ENCODE measurements at regions not wholly inside any gene's neighbourhood (a gene's known extent, or its start where the extent isn't known, plus 50 kb on each side); places are given as distances from the start of the nearest gene placed in this dataset.
"Not testable (repeated sequence)": the region's sequence is repeated elsewhere in the genome, so short reads cannot be mapped to it uniquely, and the experiment has no call there.

DNA sequence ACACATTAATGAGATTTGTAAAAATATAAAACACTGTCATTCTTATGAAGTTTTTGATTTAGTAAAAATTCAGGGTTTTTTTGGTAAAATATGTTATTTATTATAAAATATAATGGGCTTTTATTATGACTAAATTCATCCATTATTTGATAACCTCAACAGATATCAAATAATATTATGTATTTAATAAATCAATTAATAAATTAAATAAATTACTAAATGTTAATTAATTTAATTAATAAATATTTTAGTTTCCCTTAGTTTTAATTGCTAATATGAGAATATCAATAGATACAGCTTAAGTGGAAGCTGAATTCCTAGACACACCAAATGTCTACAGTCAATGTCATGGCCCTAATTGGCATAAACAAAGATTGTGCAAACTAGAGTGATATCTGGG, 82.3 kb upstream of the DGKG start:
- H3K27me3 ChIP-seq (ENCODE audit: insufficient read depth, low read depth, low read length) = no peaks in the 10 kb centered on the region
- no peaks in the 10 kb centered on the region for H3K9me2 ChIP-seq (ENCODE audit: insufficient read depth, low read length)
- H3K79me2 ChIP-seq (replicated peaks; ENCODE audit: insufficient read depth, low read length) = no peaks in the 10 kb centered on the region
- TF ChIP-seq SMC3 (conservative IDR thresholded peaks at IDR 0.05; ENCODE audit: poor library complexity) (no peak), POLR2AphosphoS5 (IDR thresholded peaks at IDR 0.05) (no peak), EP300 (conservative IDR thresholded peaks at IDR 0.05; ENCODE audit: poor library complexity, severe bottlenecking) (no peak), TAF1 (IDR thresholded peaks at IDR 0.05; ENCODE audit: low read depth) (no peak), RAD21 (conservative IDR thresholded peaks at IDR 0.05) (no peak), MXI1 (conservative IDR thresholded peaks at IDR 0.05; ENCODE audit: poor library complexity, severe bottlenecking) (no peak)
- TF ChIP-seq, protein P1, sequence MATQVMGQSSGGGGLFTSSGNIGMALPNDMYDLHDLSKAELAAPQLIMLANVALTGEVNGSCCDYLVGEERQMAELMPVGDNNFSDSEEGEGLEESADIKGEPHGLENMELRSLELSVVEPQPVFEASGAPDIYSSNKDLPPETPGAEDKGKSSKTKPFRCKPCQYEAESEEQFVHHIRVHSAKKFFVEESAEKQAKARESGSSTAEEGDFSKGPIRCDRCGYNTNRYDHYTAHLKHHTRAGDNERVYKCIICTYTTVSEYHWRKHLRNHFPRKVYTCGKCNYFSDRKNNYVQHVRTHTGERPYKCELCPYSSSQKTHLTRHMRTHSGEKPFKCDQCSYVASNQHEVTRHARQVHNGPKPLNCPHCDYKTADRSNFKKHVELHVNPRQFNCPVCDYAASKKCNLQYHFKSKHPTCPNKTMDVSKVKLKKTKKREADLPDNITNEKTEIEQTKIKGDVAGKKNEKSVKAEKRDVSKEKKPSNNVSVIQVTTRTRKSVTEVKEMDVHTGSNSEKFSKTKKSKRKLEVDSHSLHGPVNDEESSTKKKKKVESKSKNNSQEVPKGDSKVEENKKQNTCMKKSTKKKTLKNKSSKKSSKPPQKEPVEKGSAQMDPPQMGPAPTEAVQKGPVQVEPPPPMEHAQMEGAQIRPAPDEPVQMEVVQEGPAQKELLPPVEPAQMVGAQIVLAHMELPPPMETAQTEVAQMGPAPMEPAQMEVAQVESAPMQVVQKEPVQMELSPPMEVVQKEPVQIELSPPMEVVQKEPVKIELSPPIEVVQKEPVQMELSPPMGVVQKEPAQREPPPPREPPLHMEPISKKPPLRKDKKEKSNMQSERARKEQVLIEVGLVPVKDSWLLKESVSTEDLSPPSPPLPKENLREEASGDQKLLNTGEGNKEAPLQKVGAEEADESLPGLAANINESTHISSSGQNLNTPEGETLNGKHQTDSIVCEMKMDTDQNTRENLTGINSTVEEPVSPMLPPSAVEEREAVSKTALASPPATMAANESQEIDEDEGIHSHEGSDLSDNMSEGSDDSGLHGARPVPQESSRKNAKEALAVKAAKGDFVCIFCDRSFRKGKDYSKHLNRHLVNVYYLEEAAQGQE (IDR thresholded peaks at IDR 0.05; ENCODE audit: borderline replicate concordance) = no peak
- TF ChIP-seq, protein P2, sequence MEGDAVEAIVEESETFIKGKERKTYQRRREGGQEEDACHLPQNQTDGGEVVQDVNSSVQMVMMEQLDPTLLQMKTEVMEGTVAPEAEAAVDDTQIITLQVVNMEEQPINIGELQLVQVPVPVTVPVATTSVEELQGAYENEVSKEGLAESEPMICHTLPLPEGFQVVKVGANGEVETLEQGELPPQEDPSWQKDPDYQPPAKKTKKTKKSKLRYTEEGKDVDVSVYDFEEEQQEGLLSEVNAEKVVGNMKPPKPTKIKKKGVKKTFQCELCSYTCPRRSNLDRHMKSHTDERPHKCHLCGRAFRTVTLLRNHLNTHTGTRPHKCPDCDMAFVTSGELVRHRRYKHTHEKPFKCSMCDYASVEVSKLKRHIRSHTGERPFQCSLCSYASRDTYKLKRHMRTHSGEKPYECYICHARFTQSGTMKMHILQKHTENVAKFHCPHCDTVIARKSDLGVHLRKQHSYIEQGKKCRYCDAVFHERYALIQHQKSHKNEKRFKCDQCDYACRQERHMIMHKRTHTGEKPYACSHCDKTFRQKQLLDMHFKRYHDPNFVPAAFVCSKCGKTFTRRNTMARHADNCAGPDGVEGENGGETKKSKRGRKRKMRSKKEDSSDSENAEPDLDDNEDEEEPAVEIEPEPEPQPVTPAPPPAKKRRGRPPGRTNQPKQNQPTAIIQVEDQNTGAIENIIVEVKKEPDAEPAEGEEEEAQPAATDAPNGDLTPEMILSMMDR (IDR thresholded peaks at IDR 0.05; ENCODE audit: poor library complexity, severe bottlenecking) = no peak
- H3K27ac ChIP-seq (ENCODE audit: low read length) = no peak overlapping the region
- no peaks in the 10 kb centered on the region for H3K9me3 ChIP-seq (ENCODE audit: low read length)
- H2AFZ ChIP-seq (ENCODE audit: low read depth, low read length) = no peak overlapping the region
- no peak overlapping the region for H3K4me2 ChIP-seq (ENCODE audit: low read length)
- no peaks in the 10 kb centered on the region for H3F3A ChIP-seq (ENCODE audit: insufficient read depth, low read length, poor library complexity, severe bottlenecking)
- H4K20me1 ChIP-seq (ENCODE audit: insufficient read depth) = no peaks in the 10 kb centered on the region
- no peak overlapping the region for H3K4me3 ChIP-seq (ENCODE audit: low read length)
- no peaks in the 10 kb centered on the region for H3K36me3 ChIP-seq (ENCODE audit: insufficient read depth, low read length)
- no peak overlapping the region for H3K9ac ChIP-seq (ENCODE audit: low read length)

GRCh38 chr3:186442979-186443378, 80.9 kb upstream of the DGKG start:
- H3K36me3 ChIP-seq (ENCODE audit: insufficient read depth, low read length); H4K20me1 ChIP-seq (ENCODE audit: insufficient read depth); H3K9ac ChIP-seq (ENCODE audit: low read length); H3K9me3 ChIP-seq (ENCODE audit: low read length); H3K79me2 ChIP-seq (replicated peaks; ENCODE audit: insufficient read depth, low read length); H3K27ac ChIP-seq (ENCODE audit: low read length); H3K4me3 ChIP-seq (ENCODE audit: low read length); H3K27me3 ChIP-seq (ENCODE audit: insufficient read depth, low read depth, low read length); H3K4me2 ChIP-seq (ENCODE audit: low read length); H2AFZ ChIP-seq (ENCODE audit: low read depth, low read length); H3F3A ChIP-seq (ENCODE audit: insufficient read depth, low read length, poor library complexity, severe bottlenecking); H3K9me2 ChIP-seq (ENCODE audit: insufficient read depth, low read length): not testable (repeated sequence)

- H3K4me2 ChIP-seq (ENCODE audit: low read length) = no peak overlapping the region
- H3K9ac ChIP-seq (ENCODE audit: low read length) = no peak overlapping the region
- H3K9me3 ChIP-seq (ENCODE audit: low read length) = no peaks in the 10 kb centered on the region
- TF ChIP-seq EZH2 (IDR thresholded peaks at IDR 0.05; ENCODE audit: borderline replicate concordance, insufficient read depth, low read length, poor library complexity, severe bottlenecking) (no peak), EP300 (conservative IDR thresholded peaks at IDR 0.05; ENCODE audit: poor library complexity, severe bottlenecking) (no peak), SMC3 (conservative IDR thresholded peaks at IDR 0.05; ENCODE audit: poor library complexity) (no peak), POLR2AphosphoS5 (IDR thresholded peaks at IDR 0.05) (no peak), TAF1 (IDR thresholded peaks at IDR 0.05; ENCODE audit: low read depth) (no peak), MXI1 (conservative IDR thresholded peaks at IDR 0.05; ENCODE audit: poor library complexity, severe bottlenecking) (no peak), RAD21 (conservative IDR thresholded peaks at IDR 0.05) (no peak)
- TF ChIP-seq, protein P2 (IDR thresholded peaks at IDR 0.05; ENCODE audit: poor library complexity, severe bottlenecking) = no peak
- TF ChIP-seq, protein P1 (IDR thresholded peaks at IDR 0.05; ENCODE audit: borderline replicate concordance) = no peak
- H2AFZ ChIP-seq (ENCODE audit: low read depth, low read length) = no peak overlapping the region
- no peaks in the 10 kb centered on the region for H3K79me2 ChIP-seq (replicated peaks; ENCODE audit: insufficient read depth, low read length)
- no peak overlapping the region for H3K27ac ChIP-seq (ENCODE audit: low read length)
- no peaks in the 10 kb centered on the region for H3K9me2 ChIP-seq (ENCODE audit: insufficient read depth, low read length)
- H4K20me1 ChIP-seq (ENCODE audit: insufficient read depth) = no peaks in the 10 kb centered on the region
- no peaks in the 10 kb centered on the region for H3F3A ChIP-seq (ENCODE audit: insufficient read depth, low read length, poor library complexity, severe bottlenecking)
- no peak overlapping the region for H3K4me3 ChIP-seq (ENCODE audit: low read length)
- H3K27me3 ChIP-seq (ENCODE audit: insufficient read depth, low read depth, low read length) = no peaks in the 10 kb centered on the region
- H3K36me3 ChIP-seq (ENCODE audit: insufficient read depth, low read length) = no peaks in the 10 kb centered on the region
Observed at GRCh38 chr3:186442162-186442561, 80.1 kb upstream of the DGKG start.
